GM10248 (cell line): ENCODE measurements at regions not wholly inside any gene's neighbourhood (a gene's known extent, or its start where the extent isn't known, plus 50 kb on each side); places are given as distances from the start of the nearest gene placed in this dataset.

Experiments
- CTCF ChIA-PET: fragments of 300-600 bp; sonication (Branson Sonifier 250); formaldehyde crosslinking; extraction: SDS; loops from one replicate; lab custom pipeline; 2021; ENCODE audit warnings: antibody characterized with exemption; lab: Yijun Ruan, JAX
- POLR2A ChIA-PET: fragments of 350-650 bp; sonication (Branson Sonifier 250); formaldehyde crosslinking; extraction: SDS; loops from one replicate; lab custom pipeline; 2020; ENCODE audit warnings: antibody characterized with exemption; lab: Yijun Ruan, JAX
- DNase-seq: peaks from one replicate; pipeline ENCODE4 v3.0.0; 2012; ENCODE audit errors: extremely low spot score
- CTCF ChIP-seq: IDR thresholded peaks from 2 replicates; pipeline ENCODE4 v1.5.1; 2012; ENCODE audit warnings: mild to moderate bottlenecking, low read depth; ENCODE audit errors: extremely low read depth, missing control alignments, control extremely low read depth

DNA sequence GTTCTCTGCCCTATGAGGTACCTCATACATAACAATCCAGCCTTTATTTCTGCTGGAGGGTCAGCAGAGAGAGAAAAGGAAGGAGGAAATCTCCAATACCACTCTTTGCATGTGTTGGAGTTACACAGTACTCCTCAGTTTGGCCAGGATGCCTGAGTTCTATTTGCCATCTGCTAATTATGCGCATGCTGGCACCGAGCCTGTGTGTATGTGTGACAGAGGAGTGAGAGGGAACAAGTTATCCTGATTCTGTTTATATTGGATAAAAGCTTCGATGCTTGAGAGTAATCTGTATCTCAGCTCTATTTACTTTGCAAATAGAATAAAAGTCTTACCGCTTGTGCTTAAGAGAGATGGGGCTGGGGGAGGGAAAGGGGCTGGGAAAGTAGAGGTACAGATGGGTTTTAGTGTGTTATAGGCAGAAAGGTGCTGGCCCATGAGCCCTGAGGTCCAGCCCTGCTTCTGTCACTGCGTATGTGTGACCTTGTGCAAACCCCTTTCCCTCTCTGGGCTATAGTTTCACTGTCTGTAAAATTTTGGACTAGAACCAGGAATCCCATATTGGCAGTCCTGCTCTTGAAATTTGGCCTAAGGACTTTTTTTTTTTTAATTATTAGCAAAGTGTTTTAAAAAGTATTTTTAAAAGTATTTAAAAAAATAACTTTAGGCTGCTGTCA, 54.5 kb upstream of the PLXNA2 start:
- no peak for TF ChIP-seq CTCF
- POLR2A ChIA-PET = interaction anchor here (0.6 kb wide), 1 partner anchor 438 kb away, joined by 5 read pairs; no protein-coding TSS in a partner anchor
- no peak for DNase-seq
- CTCF ChIA-PET = no interaction called here

DNA sequence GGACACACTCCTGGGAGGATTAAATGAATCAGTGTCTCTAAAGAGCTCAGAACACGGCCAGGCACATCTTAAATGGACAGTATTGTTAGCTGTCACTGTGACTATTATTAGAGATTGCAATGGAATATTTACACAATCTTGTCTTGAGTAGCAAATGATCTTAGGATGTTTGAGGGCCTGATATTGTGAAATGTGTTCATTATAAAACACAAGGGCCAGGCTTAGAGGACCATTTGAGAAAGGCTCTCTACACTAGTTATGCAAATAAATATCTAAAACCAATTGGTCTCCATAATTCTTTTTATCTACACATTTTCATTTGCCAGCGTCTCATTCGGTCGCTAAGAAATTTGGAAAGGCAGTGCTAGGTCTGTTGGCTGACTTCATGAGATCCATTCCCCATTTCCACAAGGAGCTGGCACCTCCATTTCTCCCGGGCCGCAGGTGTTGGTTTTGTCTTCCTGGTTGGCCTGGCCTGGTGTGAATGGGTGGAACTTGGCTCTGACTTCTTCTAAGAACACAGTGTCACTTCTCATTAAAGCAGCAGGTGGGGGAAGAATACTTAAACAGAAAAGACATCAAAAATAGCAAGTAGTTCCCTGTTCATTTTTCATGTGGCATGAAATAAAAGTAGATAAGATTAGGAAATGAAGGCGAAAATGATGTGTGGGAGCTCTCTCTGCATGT, 56.0 kb upstream of the PLXNA2 start:
- CTCF ChIA-PET = interaction anchor here (1.3 kb wide), 1 partner anchor 9 kb away, joined by 3 read pairs; no protein-coding TSS in a partner anchor
- TF ChIP-seq CTCF = no peak
- no peak for DNase-seq
- POLR2A ChIA-PET = no interaction called here

DNA sequence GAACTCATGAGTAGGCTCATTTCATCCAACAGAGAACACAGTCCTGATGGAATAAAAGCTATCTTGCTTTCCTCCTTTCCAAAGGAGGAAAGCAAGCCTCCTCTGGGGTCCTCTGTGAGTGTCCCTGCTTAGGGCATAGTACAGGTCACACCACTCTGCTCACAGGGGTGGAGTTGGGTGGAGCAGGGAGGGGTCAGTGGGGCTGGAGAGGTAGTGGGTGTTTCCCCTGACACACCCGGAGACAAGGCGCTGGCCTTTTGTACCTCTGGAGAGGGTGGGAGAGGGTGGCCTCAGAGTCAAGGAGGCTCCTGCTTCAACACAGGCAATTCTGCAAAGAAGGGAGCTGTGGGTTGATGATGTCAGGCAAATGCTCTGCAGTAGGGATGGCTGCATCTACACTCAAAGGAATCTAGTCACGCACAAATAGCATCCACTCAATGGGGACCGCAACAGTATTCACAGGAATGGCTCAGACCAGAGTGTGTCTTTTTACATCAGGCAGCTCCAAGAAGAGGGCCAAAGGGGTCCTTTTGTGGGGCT, 58.6 kb upstream of the PLXNA2 start:
- POLR2A ChIA-PET = no interaction called here
- no peak for DNase-seq
- no peak for TF ChIP-seq CTCF
- CTCF ChIA-PET = interaction anchor here (1.2 kb wide), 1 partner anchor 13 kb away, joined by 3 read pairs; no protein-coding TSS in a partner anchor

DNA sequence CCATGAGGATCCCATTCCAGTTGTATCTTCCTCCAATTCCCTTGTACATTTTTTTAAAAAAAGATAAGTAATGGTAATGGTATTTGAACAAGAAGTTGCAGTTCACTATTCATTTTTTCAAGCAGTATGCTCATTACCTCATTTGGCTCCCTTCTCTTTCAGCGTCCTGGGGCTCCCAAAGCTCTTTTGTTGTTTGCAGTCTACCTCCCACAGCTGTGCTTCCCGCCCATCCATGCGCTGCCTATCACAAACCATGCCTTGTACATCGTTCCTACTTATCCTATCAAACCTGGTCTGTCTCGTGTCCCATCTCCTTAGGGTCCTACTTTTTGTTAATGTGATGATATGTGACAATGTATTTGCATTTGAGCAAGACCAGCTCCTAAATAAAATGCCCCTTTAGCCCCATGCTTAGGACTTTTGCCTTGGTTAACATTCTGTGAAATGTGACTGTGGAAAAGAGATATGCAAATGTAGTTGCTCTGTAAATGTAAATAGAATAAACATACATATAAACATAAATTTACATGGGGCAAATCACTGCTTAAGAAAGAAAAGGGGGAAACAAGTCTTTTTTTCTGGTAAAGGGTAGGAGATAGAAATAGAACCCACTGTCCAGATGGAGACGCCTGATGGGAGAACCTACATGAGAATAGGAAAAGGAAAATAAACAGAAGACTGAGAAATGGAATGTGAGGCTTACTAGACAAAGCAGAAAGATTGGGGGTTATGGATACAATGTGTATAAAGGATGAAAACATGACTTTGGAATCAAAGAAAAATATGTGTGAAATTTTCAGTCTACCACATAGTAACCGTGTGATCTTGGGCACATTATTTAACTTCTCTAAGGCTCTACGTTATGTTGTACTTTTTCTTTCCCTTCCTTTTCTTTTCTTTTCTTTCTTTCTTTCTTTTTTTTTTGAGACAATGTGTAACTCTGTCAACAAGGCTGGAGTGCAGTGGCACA, 59.8 kb upstream of the PLXNA2 start:
- DNase-seq = no peak
- ChIA-PET CTCF (interaction anchor here (1.2 to 1.5 kb wide), 2 partner anchors 12 to 14 kb away, joined by 3 read pairs; no protein-coding TSS in a partner anchor), POLR2A (no interaction called here)
- no peak for TF ChIP-seq CTCF

GRCh38 chr1:208308221-208308620, 64.0 kb upstream of the PLXNA2 start:
- no peak for TF ChIP-seq CTCF
- CTCF ChIA-PET = no interaction called here
- DNase-seq = no peak
- POLR2A ChIA-PET = no interaction called here

DNA sequence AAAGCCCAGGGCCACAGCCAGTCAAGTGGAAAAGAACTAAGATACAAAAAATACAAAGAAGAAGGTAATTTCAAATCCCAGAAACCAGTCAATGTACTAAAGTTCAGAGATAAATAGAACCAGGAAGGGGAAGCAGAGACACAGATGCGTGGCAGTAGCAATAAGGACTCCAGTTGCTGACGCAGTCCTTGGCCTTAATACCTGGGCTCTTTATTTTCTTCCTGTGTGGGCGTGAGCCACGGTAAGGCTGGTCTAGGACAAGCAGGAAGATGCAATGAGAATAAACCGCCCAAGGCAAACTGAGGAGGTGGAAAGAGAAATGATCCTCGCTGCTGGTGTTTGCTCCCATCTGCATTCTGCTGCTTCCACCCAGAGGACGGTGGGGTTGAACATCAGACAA, 65.6 kb upstream of the PLXNA2 start:
- ChIA-PET POLR2A (no interaction called here), CTCF (no interaction called here)
- no peak for DNase-seq
- TF ChIP-seq CTCF = no peak
